ENCODE measurements at regions not wholly inside any gene's neighbourhood (a gene's known extent, or its start where the extent isn't known, plus 50 kb on each side); places are given as distances from the start of the nearest gene placed in this dataset.
"Not testable (repeated sequence)": the region's sequence is repeated elsewhere in the genome, so short reads cannot be mapped to it uniquely, and the experiment has no call there.

DNA sequence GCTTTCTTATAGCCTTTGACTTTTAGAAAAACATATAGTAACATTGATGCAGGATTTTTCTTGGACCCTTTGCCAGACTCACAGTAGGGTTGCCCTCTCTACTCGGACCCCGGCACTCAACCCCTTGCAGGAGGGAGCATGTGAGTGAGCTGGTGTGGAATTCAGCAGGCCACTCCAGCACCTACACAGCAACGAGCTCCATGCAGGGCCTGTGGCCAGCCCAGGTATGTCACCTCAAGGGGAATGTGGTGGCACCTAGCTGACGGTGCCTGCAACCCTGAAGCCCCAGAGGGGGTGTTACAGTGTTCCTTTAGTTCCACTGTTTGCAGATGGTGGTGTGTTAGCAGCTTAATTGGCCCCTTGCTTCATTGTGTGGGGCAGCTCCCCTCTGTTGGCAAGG is 414.9 kb downstream of the KCNJ2 start:
- DNase-seq (no peak), ATAC-seq (ENCODE audit: low read depth in 2 of 2) (no peak)
- no peaks in the 10 kb centered on the region for H3K36me3 Mint-ChIP-seq
- H3K4me1 Mint-ChIP-seq: no peaks in the 10 kb centered on the region
- no peak overlapping the region for H3K4me3 ChIP-seq (ENCODE audit: low read depth, low read length)
- H3K9me3 Mint-ChIP-seq: peaks cover 0 to 13% (median 7%) of the 10 kb centered on the region in 7 donors
- no peaks in the 10 kb centered on the region for H3K36me3 ChIP-seq (ENCODE audit: control insufficient read depth, insufficient read depth, low read length)
- no peak overlapping the region for H3K27ac ChIP-seq (ENCODE audit: insufficient read depth, low read length, poor library complexity, severe bottlenecking)
- no peak overlapping the region for H3K27ac Mint-ChIP-seq
- no peak overlapping the region for H3K4me3 Mint-ChIP-seq
- H3K4me1 ChIP-seq (ENCODE audit: control insufficient read depth, insufficient read depth, low read length, poor library complexity, severe bottlenecking): no peaks in the 10 kb centered on the region
- H3K27me3 Mint-ChIP-seq: no peaks in the 10 kb centered on the region
- H3K9me3 ChIP-seq (ENCODE audit: control insufficient read depth in 2 of 2, low read length in 2 of 2): no peaks in the 10 kb centered on the region
- H3K27me3 ChIP-seq (ENCODE audit: control insufficient read depth, insufficient read depth, low read length): no peaks in the 10 kb centered on the region

DNA sequence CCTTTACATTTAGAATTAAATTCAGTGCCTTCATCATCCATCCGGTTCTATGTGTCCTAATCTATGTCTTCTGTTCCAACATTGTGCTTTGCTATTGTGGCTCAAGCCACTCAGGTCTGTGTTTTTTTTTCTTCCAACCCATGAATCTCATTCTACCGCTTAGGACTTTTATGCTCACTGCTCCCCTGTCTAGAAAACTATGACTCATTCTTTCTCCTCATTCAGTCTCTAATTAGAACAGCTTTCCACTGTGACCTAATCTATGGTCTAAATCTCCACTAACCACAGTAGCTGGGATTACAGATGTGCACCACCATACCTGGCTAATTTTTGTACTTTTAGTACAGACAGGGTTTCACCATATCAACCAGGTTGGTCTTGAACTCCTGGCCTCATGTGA is 418.7 kb downstream of the KCNJ2 start:
- H3K9me3 Mint-ChIP-seq: peaks cover 0 to 11% (median 3%) of the 10 kb centered on the region in 7 donors
- Histone ChIP-seq H3K27me3 (ENCODE audit: control insufficient read depth, insufficient read depth, low read length) (no peaks in the 10 kb centered on the region), H3K4me3 (ENCODE audit: low read depth, low read length) (no peak overlapping the region), H3K36me3 (ENCODE audit: control insufficient read depth, insufficient read depth, low read length) (no peaks in the 10 kb centered on the region), H3K27ac (ENCODE audit: insufficient read depth, low read length, poor library complexity, severe bottlenecking) (no peak overlapping the region), H3K9me3 (ENCODE audit: control insufficient read depth in 2 of 2, low read length in 2 of 2) (no peaks in the 10 kb centered on the region), H3K4me1 (ENCODE audit: control insufficient read depth, insufficient read depth, low read length, poor library complexity, severe bottlenecking) (no peaks in the 10 kb centered on the region)
- no peak overlapping the region for H3K27ac Mint-ChIP-seq
- H3K36me3 Mint-ChIP-seq: no peaks in the 10 kb centered on the region
- no peak for ATAC-seq (ENCODE audit: low read depth in 2 of 2)
- H3K4me3 Mint-ChIP-seq: no peak overlapping the region
- H3K4me1 Mint-ChIP-seq: no peaks in the 10 kb centered on the region
- H3K27me3 Mint-ChIP-seq: no peaks in the 10 kb centered on the region
- no peak for DNase-seq

DNA sequence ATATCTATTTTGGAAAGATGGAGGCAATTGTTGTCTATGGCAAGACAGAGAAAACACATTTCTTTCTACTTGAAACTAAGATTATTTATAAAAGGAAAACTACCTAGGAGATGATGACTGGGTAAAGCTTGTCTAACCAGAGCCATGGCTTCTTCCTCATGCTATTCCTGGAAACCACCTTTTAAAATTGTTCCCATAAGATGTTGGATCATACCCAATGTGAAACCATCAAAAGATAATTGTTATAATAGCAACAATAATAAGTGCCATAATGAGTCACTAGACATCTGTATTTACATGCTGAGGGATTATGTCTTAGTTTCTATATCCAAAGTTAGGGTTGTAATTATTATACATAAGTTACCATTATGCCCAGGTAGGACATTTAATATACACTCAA is 428.4 kb downstream of the KCNJ2 start:
- no peaks in the 10 kb centered on the region for H3K27me3 ChIP-seq (ENCODE audit: control insufficient read depth, insufficient read depth, low read length)
- Mint-ChIP-seq H3K9me3 (peaks cover 0 to 2% (median 0%) of the 10 kb centered on the region in 7 donors), H3K27ac (no peak overlapping the region), H3K27me3 (no peaks in the 10 kb centered on the region), H3K4me1 (no peaks in the 10 kb centered on the region), H3K4me3 (no peak overlapping the region), H3K36me3 (no peaks in the 10 kb centered on the region)
- H3K4me3 ChIP-seq (ENCODE audit: low read depth, low read length): no peak overlapping the region
- no peaks in the 10 kb centered on the region for H3K4me1 ChIP-seq (ENCODE audit: control insufficient read depth, insufficient read depth, low read length, poor library complexity, severe bottlenecking)
- DNase-seq (no peak), ATAC-seq (ENCODE audit: low read depth in 2 of 2) (no peak)
- no peak overlapping the region for H3K27ac ChIP-seq (ENCODE audit: insufficient read depth, low read length, poor library complexity, severe bottlenecking)
- H3K9me3 ChIP-seq (ENCODE audit: control insufficient read depth in 2 of 2, low read length in 2 of 2): no peaks in the 10 kb centered on the region
- no peaks in the 10 kb centered on the region for H3K36me3 ChIP-seq (ENCODE audit: control insufficient read depth, insufficient read depth, low read length)

DNA sequence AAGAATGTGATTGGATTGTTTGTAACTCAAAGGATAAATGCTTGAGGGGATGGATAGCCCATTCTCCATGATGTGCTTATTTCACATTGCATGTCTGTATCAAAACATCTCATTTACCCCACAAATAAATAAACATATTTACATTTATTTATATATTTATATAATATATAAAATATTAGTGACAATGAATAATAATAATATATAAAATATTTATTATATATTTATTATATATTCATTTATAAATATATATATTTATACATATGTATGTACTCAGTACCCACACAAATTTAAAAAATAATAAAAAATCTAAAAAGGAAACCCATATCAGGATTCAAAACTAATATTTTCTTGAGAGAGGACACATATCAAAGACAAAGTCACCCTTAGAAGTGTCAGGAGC is 429.9 kb downstream of the KCNJ2 start:
- H3K9me3 ChIP-seq (ENCODE audit: control insufficient read depth in 2 of 2, low read length in 2 of 2): no peaks in the 10 kb centered on the region
- no peaks in the 10 kb centered on the region for H3K4me1 ChIP-seq (ENCODE audit: control insufficient read depth, insufficient read depth, low read length, poor library complexity, severe bottlenecking)
- ATAC-seq (ENCODE audit: low read depth in 2 of 2) (no peak), DNase-seq (no peak)
- H3K36me3 ChIP-seq (ENCODE audit: control insufficient read depth, insufficient read depth, low read length): no peaks in the 10 kb centered on the region
- no peaks in the 10 kb centered on the region for H3K36me3 Mint-ChIP-seq
- no peak overlapping the region for H3K4me3 Mint-ChIP-seq
- H3K4me3 ChIP-seq (ENCODE audit: low read depth, low read length): no peak overlapping the region
- no peaks in the 10 kb centered on the region for H3K27me3 Mint-ChIP-seq
- peaks cover 0 to 2% (median 0%) of the 10 kb centered on the region in 7 donors for H3K9me3 Mint-ChIP-seq
- no peaks in the 10 kb centered on the region for H3K27me3 ChIP-seq (ENCODE audit: control insufficient read depth, insufficient read depth, low read length)
- no peaks in the 10 kb centered on the region for H3K4me1 Mint-ChIP-seq
- H3K27ac ChIP-seq (ENCODE audit: insufficient read depth, low read length, poor library complexity, severe bottlenecking): no peak overlapping the region
- H3K27ac Mint-ChIP-seq: no peak overlapping the region

DNA sequence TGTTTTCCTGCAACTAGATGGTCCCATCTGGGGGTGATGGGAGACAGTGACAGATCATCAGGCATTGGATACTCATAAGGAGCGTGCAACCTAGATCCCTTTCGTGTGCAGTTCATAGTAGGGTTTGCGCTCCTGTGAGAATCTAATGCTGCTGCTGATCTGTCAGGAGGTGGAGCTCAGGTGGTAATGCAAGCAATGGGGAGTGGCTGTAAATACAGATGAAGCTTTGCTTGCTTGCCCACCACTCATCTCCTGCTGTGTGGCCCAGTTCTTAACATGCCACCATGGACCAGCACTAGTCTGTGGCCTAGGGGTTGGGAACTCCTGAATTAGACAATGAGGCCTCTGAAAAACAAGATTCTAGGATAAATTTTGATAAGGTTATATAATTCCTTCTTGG is 430.6 kb downstream of the KCNJ2 start:
- not testable (repeated sequence) for H3K4me3 Mint-ChIP-seq; H3K9me3 ChIP-seq (ENCODE audit: control insufficient read depth in 2 of 2, low read length in 2 of 2); H3K4me1 Mint-ChIP-seq; H3K27ac Mint-ChIP-seq; H3K36me3 Mint-ChIP-seq; H3K9me3 Mint-ChIP-seq; H3K27ac ChIP-seq (ENCODE audit: insufficient read depth, low read length, poor library complexity, severe bottlenecking); H3K4me1 ChIP-seq (ENCODE audit: control insufficient read depth, insufficient read depth, low read length, poor library complexity, severe bottlenecking); H3K27me3 Mint-ChIP-seq; H3K4me3 ChIP-seq (ENCODE audit: low read depth, low read length); H3K27me3 ChIP-seq (ENCODE audit: control insufficient read depth, insufficient read depth, low read length); ATAC-seq (ENCODE audit: low read depth in 2 of 2); DNase-seq; H3K36me3 ChIP-seq (ENCODE audit: control insufficient read depth, insufficient read depth, low read length)

DNA sequence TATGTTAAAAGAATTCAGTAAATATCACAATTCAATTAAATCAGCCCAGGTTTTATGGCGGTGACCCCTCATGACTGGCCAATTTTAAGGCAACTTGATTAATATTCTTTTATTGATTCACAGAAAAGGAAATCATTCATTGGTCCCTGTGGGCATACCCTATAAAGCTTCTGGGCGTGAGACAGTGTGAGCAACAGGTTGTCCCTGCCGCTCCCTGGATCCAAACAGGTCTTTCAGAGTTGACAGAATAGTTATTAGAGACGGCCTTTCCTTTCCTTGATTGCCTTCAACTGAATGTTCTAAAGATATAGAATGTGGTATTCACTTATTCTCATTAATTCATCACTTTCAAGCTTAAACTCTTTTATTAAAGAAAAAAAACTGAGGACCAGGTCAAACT is 433.9 kb downstream of the KCNJ2 start:
- no peaks in the 10 kb centered on the region for H3K36me3 Mint-ChIP-seq
- ATAC-seq (ENCODE audit: low read depth in 2 of 2) (no peak), DNase-seq (no peak)
- H3K27me3 Mint-ChIP-seq: no peaks in the 10 kb centered on the region
- H3K9me3 ChIP-seq (ENCODE audit: control insufficient read depth in 2 of 2, low read length in 2 of 2): no peaks in the 10 kb centered on the region
- no peaks in the 10 kb centered on the region for H3K36me3 ChIP-seq (ENCODE audit: control insufficient read depth, insufficient read depth, low read length)
- no peak overlapping the region for H3K27ac ChIP-seq (ENCODE audit: insufficient read depth, low read length, poor library complexity, severe bottlenecking)
- no peaks in the 10 kb centered on the region for H3K27me3 ChIP-seq (ENCODE audit: control insufficient read depth, insufficient read depth, low read length)
- H3K27ac Mint-ChIP-seq: no peak overlapping the region
- no peak overlapping the region for H3K4me3 ChIP-seq (ENCODE audit: low read depth, low read length)
- H3K4me1 Mint-ChIP-seq: no peaks in the 10 kb centered on the region
- no peaks in the 10 kb centered on the region for H3K4me1 ChIP-seq (ENCODE audit: control insufficient read depth, insufficient read depth, low read length, poor library complexity, severe bottlenecking)
- no peak overlapping the region for H3K4me3 Mint-ChIP-seq
- H3K9me3 Mint-ChIP-seq: peaks cover 0 to 2% (median 0%) of the 10 kb centered on the region in 7 donors

DNA sequence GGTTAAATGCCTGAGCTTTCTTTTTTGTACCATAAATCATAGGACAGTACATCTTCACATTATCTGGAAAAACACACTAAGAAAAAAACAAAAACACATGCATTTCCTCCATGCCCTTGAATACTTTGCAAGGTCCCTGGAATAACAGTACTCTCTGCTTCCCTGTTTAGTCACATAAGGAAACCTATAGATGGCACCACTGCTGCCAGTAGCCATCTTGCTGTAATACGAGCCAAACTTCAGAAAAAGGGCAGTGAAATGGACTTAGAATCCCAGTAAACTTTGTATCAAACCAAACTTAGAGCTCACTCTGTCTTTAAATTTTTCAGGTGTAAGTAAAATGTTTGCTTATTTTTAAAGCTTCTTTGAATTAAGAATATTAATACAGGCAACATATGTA is 435.5 kb downstream of the KCNJ2 start:
- no peaks in the 10 kb centered on the region for H3K27me3 Mint-ChIP-seq
- Histone ChIP-seq H3K9me3 (ENCODE audit: control insufficient read depth in 2 of 2, low read length in 2 of 2) (no peaks in the 10 kb centered on the region), H3K4me1 (ENCODE audit: control insufficient read depth, insufficient read depth, low read length, poor library complexity, severe bottlenecking) (no peaks in the 10 kb centered on the region), H3K4me3 (ENCODE audit: low read depth, low read length) (no peak overlapping the region), H3K27me3 (ENCODE audit: control insufficient read depth, insufficient read depth, low read length) (no peaks in the 10 kb centered on the region), H3K27ac (ENCODE audit: insufficient read depth, low read length, poor library complexity, severe bottlenecking) (no peak overlapping the region), H3K36me3 (ENCODE audit: control insufficient read depth, insufficient read depth, low read length) (no peaks in the 10 kb centered on the region)
- no peak for ATAC-seq (ENCODE audit: low read depth in 2 of 2)
- H3K9me3 Mint-ChIP-seq: peaks cover 0 to 2% (median 0%) of the 10 kb centered on the region in 7 donors
- no peaks in the 10 kb centered on the region for H3K36me3 Mint-ChIP-seq
- no peaks in the 10 kb centered on the region for H3K4me1 Mint-ChIP-seq
- H3K27ac Mint-ChIP-seq: no peak overlapping the region
- no peak for DNase-seq
- H3K4me3 Mint-ChIP-seq: no peak overlapping the region

DNA sequence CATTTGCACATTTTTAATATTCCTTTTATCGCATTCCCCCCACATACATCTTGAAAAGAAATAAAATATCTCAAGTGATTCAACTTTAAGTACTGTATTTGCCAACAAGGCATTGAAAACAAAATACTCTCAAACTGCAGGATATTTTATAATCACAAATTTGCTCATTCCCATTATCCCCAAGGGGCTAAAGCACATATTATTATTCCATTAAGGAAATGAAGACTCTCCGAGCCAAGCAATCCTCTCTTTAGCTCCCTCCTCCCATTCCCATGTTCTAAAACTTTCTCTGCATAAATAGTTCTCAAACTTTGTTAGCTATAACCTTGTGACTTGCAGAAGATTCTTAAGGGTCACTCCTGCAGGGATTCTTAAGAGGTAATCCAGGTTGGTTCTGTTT is 436.8 kb downstream of the KCNJ2 start:
- ATAC-seq (ENCODE audit: low read depth in 2 of 2) (no peak), DNase-seq (no peak)
- Histone ChIP-seq H3K9me3 (ENCODE audit: control insufficient read depth in 2 of 2, low read length in 2 of 2) (no peaks in the 10 kb centered on the region), H3K27ac (ENCODE audit: insufficient read depth, low read length, poor library complexity, severe bottlenecking) (no peak overlapping the region), H3K4me3 (ENCODE audit: low read depth, low read length) (no peak overlapping the region), H3K4me1 (ENCODE audit: control insufficient read depth, insufficient read depth, low read length, poor library complexity, severe bottlenecking) (no peaks in the 10 kb centered on the region), H3K36me3 (ENCODE audit: control insufficient read depth, insufficient read depth, low read length) (no peaks in the 10 kb centered on the region), H3K27me3 (ENCODE audit: control insufficient read depth, insufficient read depth, low read length) (no peaks in the 10 kb centered on the region)
- H3K4me3 Mint-ChIP-seq: no peak overlapping the region
- H3K9me3 Mint-ChIP-seq: peaks cover 0 to 3% (median 0%) of the 10 kb centered on the region in 7 donors
- no peaks in the 10 kb centered on the region for H3K27me3 Mint-ChIP-seq
- no peaks in the 10 kb centered on the region for H3K36me3 Mint-ChIP-seq
- H3K4me1 Mint-ChIP-seq: no peaks in the 10 kb centered on the region
- no peak overlapping the region for H3K27ac Mint-ChIP-seq
